PC-9 (cell line): ENCODE measurements at regions not wholly inside any gene's neighbourhood (a gene's known extent, or its start where the extent isn't known, plus 50 kb on each side); places are given as distances from the start of the nearest gene placed in this dataset.

Experiments used
- EZH2 ChIP-seq: fragments of 200-600 bp; sonication (generic); IDR thresholded peaks from 2 replicates; pipeline ENCODE4 v1.8.0; 2017; ENCODE audit warnings: antibody characterized with exemption, low read depth
- TF ChIP-seq, protein P1 (sequence below): fragments of 200-600 bp; sonication (generic); conservative IDR thresholded peaks from 2 replicates; pipeline ENCODE4 v1.6.1; 2017; ENCODE audit warnings: mixed run types, antibody characterized with exemption, mild to moderate bottlenecking, moderate library complexity

DNA sequence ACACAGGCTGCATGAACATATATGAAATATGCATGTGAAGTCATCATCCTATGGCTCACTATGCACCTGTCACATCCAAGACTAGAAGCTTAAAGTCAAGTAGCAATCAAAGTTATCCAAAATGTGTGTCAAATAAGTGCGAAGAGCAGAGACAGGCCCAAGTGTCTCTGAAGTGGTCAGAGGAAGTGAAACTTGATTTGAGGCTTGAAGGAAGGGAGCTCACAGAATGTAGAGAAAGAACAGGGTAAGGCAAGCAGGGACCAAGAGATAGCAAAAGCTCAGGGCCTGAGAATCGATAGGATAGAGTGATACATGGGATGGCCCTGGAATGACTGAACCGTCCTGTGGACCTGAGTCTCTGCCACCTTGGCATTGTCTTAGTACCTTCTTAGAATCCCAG is 274.3 kb upstream of the TRPC7 start:
- no peak for TF ChIP-seq EZH2
- TF ChIP-seq, protein P1, sequence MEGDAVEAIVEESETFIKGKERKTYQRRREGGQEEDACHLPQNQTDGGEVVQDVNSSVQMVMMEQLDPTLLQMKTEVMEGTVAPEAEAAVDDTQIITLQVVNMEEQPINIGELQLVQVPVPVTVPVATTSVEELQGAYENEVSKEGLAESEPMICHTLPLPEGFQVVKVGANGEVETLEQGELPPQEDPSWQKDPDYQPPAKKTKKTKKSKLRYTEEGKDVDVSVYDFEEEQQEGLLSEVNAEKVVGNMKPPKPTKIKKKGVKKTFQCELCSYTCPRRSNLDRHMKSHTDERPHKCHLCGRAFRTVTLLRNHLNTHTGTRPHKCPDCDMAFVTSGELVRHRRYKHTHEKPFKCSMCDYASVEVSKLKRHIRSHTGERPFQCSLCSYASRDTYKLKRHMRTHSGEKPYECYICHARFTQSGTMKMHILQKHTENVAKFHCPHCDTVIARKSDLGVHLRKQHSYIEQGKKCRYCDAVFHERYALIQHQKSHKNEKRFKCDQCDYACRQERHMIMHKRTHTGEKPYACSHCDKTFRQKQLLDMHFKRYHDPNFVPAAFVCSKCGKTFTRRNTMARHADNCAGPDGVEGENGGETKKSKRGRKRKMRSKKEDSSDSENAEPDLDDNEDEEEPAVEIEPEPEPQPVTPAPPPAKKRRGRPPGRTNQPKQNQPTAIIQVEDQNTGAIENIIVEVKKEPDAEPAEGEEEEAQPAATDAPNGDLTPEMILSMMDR = no peak
